Suprapubic skin (tissue), 4 donors: ENCODE measurements at regions not wholly inside any gene's neighbourhood (a gene's known extent, or its start where the extent isn't known, plus 50 kb on each side); places are given as distances from the start of the nearest gene placed in this dataset.

Source experiments
- POLR2A ChIP-seq, 2 donors: fragments of 450-650 bp; IDR thresholded peaks; one replicate each; pipeline ENCODE4 v1.6.1; 2017; ENCODE audit warnings: antibody characterized with exemption in 2 of 2, mild to moderate bottlenecking in 2 of 2, moderate library complexity in 2 of 2
- POLR2AphosphoS5 ChIP-seq, 3 donors: sonication (generic); formaldehyde crosslinking; IDR thresholded peaks; one replicate each; pipeline ENCODE4 v1.6.1; 2017; ENCODE audit warnings: antibody characterized with exemption in 3 of 3
- TF ChIP-seq, protein P1 (sequence below), 2 donors: fragments of 200-600 bp in 1 of 2; fragments of 450-650 bp in 1 of 2; sonication (generic) in 1 of 2; IDR thresholded peaks; one replicate each; pipeline ENCODE4 v1.5.1; 2016 to 2019; ENCODE audit warnings: antibody characterized with exemption in 2 of 2, mild to moderate bottlenecking in 1 of 2, moderate library complexity in 1 of 2

DNA sequence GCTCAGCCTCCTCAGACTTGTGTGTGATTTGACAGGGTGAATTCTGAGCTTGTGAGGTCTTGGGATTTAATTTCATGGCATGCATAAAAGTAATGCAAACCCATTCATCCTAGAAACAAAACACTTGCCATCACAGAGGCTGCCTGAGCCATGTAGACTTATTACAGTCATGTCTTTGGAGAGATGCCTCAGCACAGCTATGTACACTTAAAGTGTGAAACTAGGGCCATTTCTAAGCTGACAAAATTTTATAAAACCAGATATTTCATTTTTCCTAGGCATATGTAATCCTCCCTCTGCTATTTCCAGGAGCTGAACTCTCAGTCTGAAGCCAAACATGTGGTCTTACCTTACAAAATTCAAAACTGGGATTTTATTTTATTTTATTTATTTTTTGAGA is 322.2 kb upstream of the SPHKAP start:
- no peak for TF ChIP-seq POLR2AphosphoS5 (IDR thresholded peaks at IDR 0.05)
- TF ChIP-seq POLR2A (IDR thresholded peaks at IDR 0.05): no peak
- TF ChIP-seq, protein P1, sequence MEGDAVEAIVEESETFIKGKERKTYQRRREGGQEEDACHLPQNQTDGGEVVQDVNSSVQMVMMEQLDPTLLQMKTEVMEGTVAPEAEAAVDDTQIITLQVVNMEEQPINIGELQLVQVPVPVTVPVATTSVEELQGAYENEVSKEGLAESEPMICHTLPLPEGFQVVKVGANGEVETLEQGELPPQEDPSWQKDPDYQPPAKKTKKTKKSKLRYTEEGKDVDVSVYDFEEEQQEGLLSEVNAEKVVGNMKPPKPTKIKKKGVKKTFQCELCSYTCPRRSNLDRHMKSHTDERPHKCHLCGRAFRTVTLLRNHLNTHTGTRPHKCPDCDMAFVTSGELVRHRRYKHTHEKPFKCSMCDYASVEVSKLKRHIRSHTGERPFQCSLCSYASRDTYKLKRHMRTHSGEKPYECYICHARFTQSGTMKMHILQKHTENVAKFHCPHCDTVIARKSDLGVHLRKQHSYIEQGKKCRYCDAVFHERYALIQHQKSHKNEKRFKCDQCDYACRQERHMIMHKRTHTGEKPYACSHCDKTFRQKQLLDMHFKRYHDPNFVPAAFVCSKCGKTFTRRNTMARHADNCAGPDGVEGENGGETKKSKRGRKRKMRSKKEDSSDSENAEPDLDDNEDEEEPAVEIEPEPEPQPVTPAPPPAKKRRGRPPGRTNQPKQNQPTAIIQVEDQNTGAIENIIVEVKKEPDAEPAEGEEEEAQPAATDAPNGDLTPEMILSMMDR (IDR thresholded peaks at IDR 0.05): no peak
